Sigmoid colon (tissue), 6 donors: ENCODE measurements at regions not wholly inside any gene's neighbourhood (a gene's known extent, or its start where the extent isn't known, plus 50 kb on each side); places are given as distances from the start of the nearest gene placed in this dataset.
"Not testable (repeated sequence)": the region's sequence is repeated elsewhere in the genome, so short reads cannot be mapped to it uniquely, and the experiment has no call there.

Experiments used
- DNase-seq: peaks from one replicate; pipeline ENCODE4 v3.0.0-alpha.2; 2019
- H3K27ac ChIP-seq, 4 donors: fragments of 200-600 bp; sonication (generic); one replicate each; pipeline ENCODE4 v1.5.1; 2016 to 2019; ENCODE audit warnings: mild to moderate bottlenecking in 1 of 4
- H3K27me3 ChIP-seq, 3 donors: fragments of 200-600 bp; sonication (generic); one replicate each; pipeline ENCODE4 v1.5.1; 2019; ENCODE audit warnings: mild to moderate bottlenecking in 1 of 3
- H3K36me3 ChIP-seq, 4 donors: fragments of 200-600 bp; sonication (generic); one replicate each; pipeline ENCODE4 v1.5.1; 2016 to 2019
- H3K4me1 ChIP-seq, 4 donors: fragments of 200-600 bp; sonication (generic); one replicate each; pipeline ENCODE4 v1.5.1; 2017 to 2019
- H3K4me3 ChIP-seq, 4 donors: fragments of 200-600 bp; sonication (generic); one replicate each; pipeline ENCODE4 v1.5.1; 2017 to 2019; ENCODE audit warnings: mild to moderate bottlenecking in 2 of 4, moderate library complexity in 1 of 4
- H3K9me3 ChIP-seq, 4 donors: fragments of 200-600 bp in 3 of 4; sonication (generic) in 3 of 4; one replicate each; pipeline versions ENCODE4 v1.5.1 to v1.6.1; 2013 to 2019
- CTCF ChIP-seq, 4 experiments: fragments of 450-650 bp in 3 of 4; fragments of 200-600 bp in 1 of 4; IDR thresholded peaks; one replicate each; pipeline ENCODE4 v1.5.1; 2016 to 2019; ENCODE audit warnings: antibody characterized with exemption in 4 of 4, mild to moderate bottlenecking in 3 of 4, moderate library complexity in 2 of 4
- EP300 ChIP-seq, 4 donors: sonication (generic); formaldehyde crosslinking; IDR thresholded peaks; one replicate each; pipeline ENCODE4 v1.6.1; 2017; ENCODE audit warnings: antibody characterized with exemption in 4 of 4
- POLR2A ChIP-seq, 2 donors: fragments of 450-650 bp; IDR thresholded peaks; one replicate each; pipeline ENCODE4 v1.6.1; 2016; ENCODE audit warnings: antibody characterized with exemption in 2 of 2, mild to moderate bottlenecking in 2 of 2, moderate library complexity in 2 of 2
- POLR2AphosphoS5 ChIP-seq, 4 donors: sonication (generic); formaldehyde crosslinking; IDR thresholded peaks; one replicate each; pipeline ENCODE4 v1.6.1; 2017; ENCODE audit warnings: antibody characterized with exemption in 4 of 4
- WGBS, 2 donors: extraction: QIAGEN DNeasy Blood & Tissue Kit; methylation state at CpG; one replicate each; pipeline ENCODE4 v1.1.7; 2013; 5-methylcytosine and 5-hydroxymethylcytosine counted together
- intact Hi-C: fragments of 100-400 bp; cut with DNase I; formaldehyde crosslinking; loops from one replicate; pipeline ENCODE4 v1.15.1; 2023
- donor health status: healthy with polysubstance abuse.
- donor health status: healthy.

GRCh38 chr14:30193845-30194501 lies 266.3 kb upstream of the PRKD1 start:
- H3K36me3 ChIP-seq: no peaks in the 10 kb centered on the region
- no peaks in the 10 kb centered on the region for H3K9me3 ChIP-seq
- no peak overlapping the region for H3K4me3 ChIP-seq
- intact Hi-C loops: no loop called here
- DNase-seq: no peak
- H3K4me1 ChIP-seq: peaks cover 0 to 39% (median 21%) of the 10 kb centered on the region in 4 donors
- H3K27ac ChIP-seq: peak overlapping the region; percentile 13 to 70 (median 62)
- H3K27me3 ChIP-seq: no peaks in the 10 kb centered on the region
- TF ChIP-seq EP300 (IDR thresholded peaks at IDR 0.05) (no peak), POLR2AphosphoS5 (IDR thresholded peaks at IDR 0.05) (peak in 1 of 4 donors; percentile 8)
- 64 to 71% methylated on average over 4 of the region's 4 CpGs for WGBS, 2 donors

GRCh38 chr14:30194741-30195148 lies 267.1 kb upstream of the PRKD1 start:
- Histone ChIP-seq H3K4me3 (no peak overlapping the region), H3K9me3 (no peaks in the 10 kb centered on the region), H3K27me3 (no peaks in the 10 kb centered on the region), H3K4me1 (peaks cover 0 to 39% (median 21%) of the 10 kb centered on the region in 4 donors), H3K36me3 (no peaks in the 10 kb centered on the region), H3K27ac (peak overlapping the region; percentile 13 to 70 (median 62))
- intact Hi-C loops: no loop called here
- WGBS, 2 donors: 66 to 69% methylated on average over 2 of the region's 2 CpGs
- TF ChIP-seq CTCF (IDR thresholded peaks at IDR 0.05): no peak
- TF ChIP-seq POLR2AphosphoS5 (IDR thresholded peaks at IDR 0.05): peak in 3 of 4 donors; percentile 20 to 39 (median 27)
- TF ChIP-seq EP300 (IDR thresholded peaks at IDR 0.05): no peak
- no peak for TF ChIP-seq POLR2A (IDR thresholded peaks at IDR 0.05)
- no peak for DNase-seq

GRCh38 chr14:30195941-30196340 lies 268.3 kb upstream of the PRKD1 start:
- Histone ChIP-seq H3K27me3 (no peaks in the 10 kb centered on the region), H3K36me3 (no peaks in the 10 kb centered on the region), H3K9me3 (no peaks in the 10 kb centered on the region), H3K27ac (peak overlapping the region in 2 of 4 donors; percentile 67 to 70), H3K4me3 (no peak overlapping the region), H3K4me1 (peaks cover 0 to 39% (median 21%) of the 10 kb centered on the region in 4 donors)
- DNase-seq: no peak
- 60 to 61% methylated on average over 3 of the region's 3 CpGs for WGBS, 2 donors
- intact Hi-C loops: no loop called here
- TF ChIP-seq POLR2A (IDR thresholded peaks at IDR 0.05): no peak
- no peak for TF ChIP-seq EP300 (IDR thresholded peaks at IDR 0.05)
- TF ChIP-seq CTCF (IDR thresholded peaks at IDR 0.05): no peak
- TF ChIP-seq POLR2AphosphoS5 (IDR thresholded peaks at IDR 0.05): no peak

GRCh38 chr14:30196861-30197260 lies 269.2 kb upstream of the PRKD1 start:
- no peaks in the 10 kb centered on the region for H3K27me3 ChIP-seq
- intact Hi-C loops: no loop called here
- TF ChIP-seq POLR2AphosphoS5 (IDR thresholded peaks at IDR 0.05) (no peak), EP300 (IDR thresholded peaks at IDR 0.05) (no peak), POLR2A (IDR thresholded peaks at IDR 0.05) (no peak), CTCF (IDR thresholded peaks at IDR 0.05) (no peak)

GRCh38 chr14:30198720-30199119 lies 271.1 kb upstream of the PRKD1 start:
- H3K4me1 ChIP-seq: peaks cover 0 to 23% (median 16%) of the 10 kb centered on the region in 4 donors
- 49 to 66% methylated on average over 3 of the region's 3 CpGs for WGBS, 2 donors
- H3K27me3 ChIP-seq, H3K9me3 ChIP-seq, DNase-seq, H3K36me3 ChIP-seq, H3K4me3 ChIP-seq, H3K27ac ChIP-seq, intact Hi-C loops: not testable (repeated sequence)

More at GRCh38 chr14:30196861-30197260, 269.2 kb upstream of the PRKD1 start:
- DNase-seq: no peak
- WGBS, 2 donors: 81 to 90% methylated on average over 2 of the region's 2 CpGs
- Histone ChIP-seq H3K27ac (no peak overlapping the region), H3K4me1 (peaks cover 0 to 33% (median 21%) of the 10 kb centered on the region in 4 donors), H3K4me3 (no peak overlapping the region), H3K36me3 (no peaks in the 10 kb centered on the region), H3K9me3 (no peaks in the 10 kb centered on the region)
